ENCODE measurements at regions not wholly inside any gene's neighbourhood (a gene's known extent, or its start where the extent isn't known, plus 50 kb on each side); places are given as distances from the start of the nearest gene placed in this dataset.

- no peak for TF ChIP-seq FEZF1 (tag by site-specific recombination; IDR thresholded peaks at IDR 0.05)
- no peak for TF ChIP-seq ZNF121 (tag by site-specific recombination; IDR thresholded peaks at IDR 0.05)
- TF ChIP-seq PRDM4 (tag by site-specific recombination; IDR thresholded peaks at IDR 0.05): no peak
- no peak for TF ChIP-seq REST (tag by site-specific recombination; IDR thresholded peaks at IDR 0.05)
- TF ChIP-seq, protein P1, sequence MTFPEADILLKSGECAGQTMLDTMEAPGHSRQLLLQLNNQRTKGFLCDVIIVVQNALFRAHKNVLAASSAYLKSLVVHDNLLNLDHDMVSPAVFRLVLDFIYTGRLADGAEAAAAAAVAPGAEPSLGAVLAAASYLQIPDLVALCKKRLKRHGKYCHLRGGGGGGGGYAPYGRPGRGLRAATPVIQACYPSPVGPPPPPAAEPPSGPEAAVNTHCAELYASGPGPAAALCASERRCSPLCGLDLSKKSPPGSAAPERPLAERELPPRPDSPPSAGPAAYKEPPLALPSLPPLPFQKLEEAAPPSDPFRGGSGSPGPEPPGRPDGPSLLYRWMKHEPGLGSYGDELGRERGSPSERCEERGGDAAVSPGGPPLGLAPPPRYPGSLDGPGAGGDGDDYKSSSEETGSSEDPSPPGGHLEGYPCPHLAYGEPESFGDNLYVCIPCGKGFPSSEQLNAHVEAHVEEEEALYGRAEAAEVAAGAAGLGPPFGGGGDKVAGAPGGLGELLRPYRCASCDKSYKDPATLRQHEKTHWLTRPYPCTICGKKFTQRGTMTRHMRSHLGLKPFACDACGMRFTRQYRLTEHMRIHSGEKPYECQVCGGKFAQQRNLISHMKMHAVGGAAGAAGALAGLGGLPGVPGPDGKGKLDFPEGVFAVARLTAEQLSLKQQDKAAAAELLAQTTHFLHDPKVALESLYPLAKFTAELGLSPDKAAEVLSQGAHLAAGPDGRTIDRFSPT (tag by site-specific recombination; IDR thresholded peaks at IDR 0.05): no peak
- TF ChIP-seq BCL11A (tag by site-specific recombination; IDR thresholded peaks at IDR 0.05; ENCODE audit: low read depth): no peak
- TF ChIP-seq CTCF (tag by site-specific recombination; IDR thresholded peaks at IDR 0.05): no peak
- no peak for TF ChIP-seq ZNF792 (tag by site-specific recombination; IDR thresholded peaks at IDR 0.05)
- TF ChIP-seq ZNF514 (tag by site-specific recombination; IDR thresholded peaks at IDR 0.05): no peak
- TF ChIP-seq, protein P2, sequence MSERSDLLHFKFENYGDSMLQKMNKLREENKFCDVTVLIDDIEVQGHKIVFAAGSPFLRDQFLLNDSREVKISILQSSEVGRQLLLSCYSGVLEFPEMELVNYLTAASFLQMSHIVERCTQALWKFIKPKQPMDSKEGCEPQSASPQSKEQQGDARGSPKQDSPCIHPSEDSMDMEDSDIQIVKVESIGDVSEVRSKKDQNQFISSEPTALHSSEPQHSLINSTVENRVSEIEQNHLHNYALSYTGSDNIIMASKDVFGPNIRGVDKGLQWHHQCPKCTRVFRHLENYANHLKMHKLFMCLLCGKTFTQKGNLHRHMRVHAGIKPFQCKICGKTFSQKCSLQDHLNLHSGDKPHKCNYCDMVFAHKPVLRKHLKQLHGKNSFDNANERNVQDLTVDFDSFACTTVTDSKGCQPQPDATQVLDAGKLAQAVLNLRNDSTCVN (tag by site-specific recombination; optimal IDR thresholded peaks at IDR 0.05): no peak
- no peak for TF ChIP-seq ZNF624 (tag by site-specific recombination; IDR thresholded peaks at IDR 0.05)
- no peak for TF ChIP-seq ZSCAN18 (tag by site-specific recombination; IDR thresholded peaks at IDR 0.05)
- no peak for TF ChIP-seq ZBTB7A (tag by site-specific recombination; IDR thresholded peaks at IDR 0.05; ENCODE audit: low read depth)
Measured at GRCh38 chr11:13103962-13104554, 94.9 kb downstream of the RASSF10 start.

Data from HEK293 (cell line).